GM18870 (cell line): ENCODE measurements at regions not wholly inside any gene's neighbourhood (a gene's known extent, or its start where the extent isn't known, plus 50 kb on each side); places are given as distances from the start of the nearest gene placed in this dataset.

ENCODE experiments used
- ATAC-seq: cut with Tn5 transposase; IDR thresholded peaks from one replicate; pipeline ENCODE4 v1.9.1; 2021; ENCODE audit warnings: moderate library complexity; ENCODE audit not compliant: unreplicated experiment

- no peak for ATAC-seq
Measured at GRCh38 chr12:39127401-39127800, 222.0 kb upstream of the CPNE8 start.

- no peak for ATAC-seq
Measured at GRCh38 chr12:39125566-39125965, 220.2 kb upstream of the CPNE8 start.

GRCh38 chr12:39124768-39125167, 219.4 kb upstream of the CPNE8 start:
- ATAC-seq: no peak

GRCh38 chr12:39123580-39124253, 218.3 kb upstream of the CPNE8 start:
- ATAC-seq: no peak

- no peak for ATAC-seq
Measured at GRCh38 chr12:39122562-39123204, 217.3 kb upstream of the CPNE8 start.

- no peak for ATAC-seq
Measured at GRCh38 chr12:39116861-39117260, 211.5 kb upstream of the CPNE8 start.

- no peak for ATAC-seq
Measured at GRCh38 chr12:39112064-39112463, 206.7 kb upstream of the CPNE8 start.

GRCh38 chr12:39105111-39105510, 199.7 kb upstream of the CPNE8 start:
- ATAC-seq: no peak

- ATAC-seq: peak; percentile 95
Measured at GRCh38 chr12:39103552-39104165, 198.3 kb upstream of the CPNE8 start.

- no peak for ATAC-seq
Measured at GRCh38 chr12:39102474-39103209, 197.3 kb upstream of the CPNE8 start.

GRCh38 chr12:39095636-39096330, 190.4 kb upstream of the CPNE8 start:
- no peak for ATAC-seq

- no peak for ATAC-seq
Measured at GRCh38 chr12:39081910-39082309, 176.5 kb upstream of the CPNE8 start.

- no peak for ATAC-seq
Measured at GRCh38 chr12:39077226-39077625, 171.8 kb upstream of the CPNE8 start.

- no peak for ATAC-seq
Measured at GRCh38 chr12:39074063-39074462, 168.7 kb upstream of the CPNE8 start.

GRCh38 chr12:39072658-39073057, 167.3 kb upstream of the CPNE8 start:
- ATAC-seq: no peak

- no peak for ATAC-seq
Measured at GRCh38 chr12:39071611-39072010, 166.2 kb upstream of the CPNE8 start.

GRCh38 chr12:39070775-39071174, 165.4 kb upstream of the CPNE8 start:
- no peak for ATAC-seq

GRCh38 chr12:39065455-39065854, 160.1 kb upstream of the CPNE8 start:
- no peak for ATAC-seq

- ATAC-seq: no peak
Measured at GRCh38 chr12:39064708-39065107, 159.3 kb upstream of the CPNE8 start.

- ATAC-seq: no peak
Measured at GRCh38 chr12:39062266-39062996, 157.0 kb upstream of the CPNE8 start.
